Transverse colon (tissue), 4 donors: ENCODE measurements at regions not wholly inside any gene's neighbourhood (a gene's known extent, or its start where the extent isn't known, plus 50 kb on each side); places are given as distances from the start of the nearest gene placed in this dataset.
"Not testable (repeated sequence)": the region's sequence is repeated elsewhere in the genome, so short reads cannot be mapped to it uniquely, and the experiment has no call there.

ENCODE experiments used
- DNase-seq: peaks from one replicate; pipeline ENCODE4 v3.0.0-alpha.2; 2019
- H3K27ac ChIP-seq, 4 donors: fragments of 200-600 bp; sonication (generic); 2 replicates each; pipeline ENCODE4 v1.5.1; 2016 to 2018; ENCODE audit warnings: inconsistent platforms in 4 of 4
- H3K27me3 ChIP-seq: fragments of 200-600 bp; sonication (generic); 2 replicates; pipeline ENCODE4 v1.5.1; 2017; ENCODE audit warnings: inconsistent platforms
- H3K36me3 ChIP-seq, 4 donors: fragments of 200-600 bp; sonication (generic); 2 replicates each; pipeline ENCODE4 v1.5.1; 2017 to 2019; ENCODE audit warnings: inconsistent platforms in 4 of 4
- H3K4me1 ChIP-seq, 4 donors: fragments of 200-600 bp; sonication (generic); 2 replicates each; pipeline ENCODE4 v1.5.1; 2017 to 2020; ENCODE audit warnings: inconsistent platforms in 4 of 4
- H3K4me3 ChIP-seq, 4 donors: fragments of 200-600 bp; sonication (generic); 1 replicate in 1 of 4; 2 replicates in 3 of 4; pipeline versions ENCODE4 v1.5.1 to v1.6.1; 2017 to 2019; ENCODE audit warnings: inconsistent platforms in 4 of 4
- H3K9me3 ChIP-seq, 2 donors: fragments of 200-600 bp; sonication (generic); 2 replicates each; pipeline ENCODE4 v1.5.1; 2017 to 2019; ENCODE audit warnings: inconsistent platforms in 2 of 2
- EP300 ChIP-seq: sonication (generic); formaldehyde crosslinking; IDR thresholded peaks from one replicate; pipeline ENCODE4 v1.6.1; 2017; ENCODE audit warnings: antibody characterized with exemption, low read depth
- POLR2A ChIP-seq: fragments of 450-650 bp; IDR thresholded peaks from one replicate; pipeline ENCODE4 v1.6.1; 2016; ENCODE audit warnings: antibody characterized with exemption, mild to moderate bottlenecking, moderate library complexity
- POLR2AphosphoS5 ChIP-seq, 3 donors: sonication (generic); formaldehyde crosslinking; IDR thresholded peaks; one replicate each; pipeline ENCODE4 v1.6.1; 2016; ENCODE audit warnings: antibody characterized with exemption in 3 of 3
- WGBS, 2 donors: methylation state at CpG; one replicate each; pipeline ENCODE4 v1.1.5; 2018; ENCODE audit warnings: low coverage in 1 of 2; 5-methylcytosine and 5-hydroxymethylcytosine counted together
- in situ Hi-C, 4 donors: fragments of 200-750 bp; cut with MboI; loops; one replicate each; pipeline versions ENCODE4 v1.15.0 to v1.15.1; 2017; ENCODE audit warnings: low sequenced_read_pairs in 3 of 4, low pct_ligation_motif_present in 1 of 4, low pct_unique_long_range_greater_than_20kb in 1 of 4
- intact Hi-C: fragments of 100-400 bp; cut with DNase I; formaldehyde crosslinking; loops from one replicate; pipeline ENCODE4 v1.15.1; 2023; ENCODE audit warnings: low total_unique reads
- TF ChIP-seq, protein P1 (sequence below), 5 experiments: fragments of 200-600 bp in 3 of 5; fragments of 450-650 bp in 2 of 5; sonication (generic) in 3 of 5; IDR thresholded peaks; 1 replicate in 2 of 5; 2 replicates in 3 of 5; pipeline ENCODE4 v1.5.1; 2016 to 2017; ENCODE audit warnings: antibody characterized with exemption in 5 of 5, inconsistent platforms in 3 of 5, mild to moderate bottlenecking in 2 of 5, moderate library complexity in 1 of 5

DNA sequence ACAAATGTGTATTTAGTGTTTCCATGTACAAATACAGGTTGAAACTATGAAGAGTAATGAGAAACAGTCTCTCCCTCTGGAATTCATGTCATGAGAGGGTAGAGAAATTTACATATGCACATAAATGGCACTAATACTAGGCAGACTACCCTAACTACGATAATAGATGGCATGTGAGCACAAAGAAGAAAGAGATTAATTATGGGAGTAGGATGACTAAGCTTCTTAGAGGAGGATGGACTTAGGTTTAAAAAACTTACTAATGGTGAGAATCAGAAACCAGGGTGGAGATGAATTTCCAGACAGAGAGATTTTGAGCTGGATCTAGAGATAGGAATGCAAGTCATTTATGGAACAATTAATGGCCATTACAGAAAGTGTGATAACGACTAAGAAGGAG is 225.3 kb upstream of the HTR1E start:
- TF ChIP-seq POLR2AphosphoS5 (IDR thresholded peaks at IDR 0.05): no peak
- no peak for TF ChIP-seq EP300
- TF ChIP-seq, protein P1, sequence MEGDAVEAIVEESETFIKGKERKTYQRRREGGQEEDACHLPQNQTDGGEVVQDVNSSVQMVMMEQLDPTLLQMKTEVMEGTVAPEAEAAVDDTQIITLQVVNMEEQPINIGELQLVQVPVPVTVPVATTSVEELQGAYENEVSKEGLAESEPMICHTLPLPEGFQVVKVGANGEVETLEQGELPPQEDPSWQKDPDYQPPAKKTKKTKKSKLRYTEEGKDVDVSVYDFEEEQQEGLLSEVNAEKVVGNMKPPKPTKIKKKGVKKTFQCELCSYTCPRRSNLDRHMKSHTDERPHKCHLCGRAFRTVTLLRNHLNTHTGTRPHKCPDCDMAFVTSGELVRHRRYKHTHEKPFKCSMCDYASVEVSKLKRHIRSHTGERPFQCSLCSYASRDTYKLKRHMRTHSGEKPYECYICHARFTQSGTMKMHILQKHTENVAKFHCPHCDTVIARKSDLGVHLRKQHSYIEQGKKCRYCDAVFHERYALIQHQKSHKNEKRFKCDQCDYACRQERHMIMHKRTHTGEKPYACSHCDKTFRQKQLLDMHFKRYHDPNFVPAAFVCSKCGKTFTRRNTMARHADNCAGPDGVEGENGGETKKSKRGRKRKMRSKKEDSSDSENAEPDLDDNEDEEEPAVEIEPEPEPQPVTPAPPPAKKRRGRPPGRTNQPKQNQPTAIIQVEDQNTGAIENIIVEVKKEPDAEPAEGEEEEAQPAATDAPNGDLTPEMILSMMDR (IDR thresholded peaks at IDR 0.05): no peak
- TF ChIP-seq POLR2A: no peak
- in situ Hi-C loops: no loop called here
- H3K27ac ChIP-seq: no peak overlapping the region
- intact Hi-C loops: no loop called here
- H3K4me3 ChIP-seq: no peak overlapping the region
- H3K27me3 ChIP-seq: no peaks in the 10 kb centered on the region
- H3K4me1 ChIP-seq: no peaks in the 10 kb centered on the region
- WGBS, 2 donors: 0 to 34% methylated on average over 1 to 2 of the region's 2 CpGs
- H3K36me3 ChIP-seq: no peaks in the 10 kb centered on the region
- H3K9me3 ChIP-seq: no peaks in the 10 kb centered on the region
- DNase-seq: no peak

- Histone ChIP-seq H3K4me1 (no peaks in the 10 kb centered on the region), H3K36me3 (no peaks in the 10 kb centered on the region), H3K4me3 (no peak overlapping the region), H3K9me3 (no peaks in the 10 kb centered on the region), H3K27ac (no peak overlapping the region), H3K27me3 (no peaks in the 10 kb centered on the region)
- intact Hi-C loops: no loop called here
- in situ Hi-C loops: no loop called here
- WGBS, 2 donors: 35 to 40% methylated on average over 2 of the region's 2 CpGs
- TF ChIP-seq POLR2A (no peak), POLR2AphosphoS5 (IDR thresholded peaks at IDR 0.05) (no peak), EP300 (no peak)
- TF ChIP-seq, protein P1 (IDR thresholded peaks at IDR 0.05): no peak
- DNase-seq: no peak
These were observed 229.7 kb upstream of the HTR1E start for GRCh38 chr6:86707545-86708120.

- intact Hi-C loops: no loop called here
- H3K27ac ChIP-seq: no peak overlapping the region
- H3K36me3 ChIP-seq: no peaks in the 10 kb centered on the region
- no peak overlapping the region for H3K4me3 ChIP-seq
- in situ Hi-C loops: no loop called here
- TF ChIP-seq, protein P1 (IDR thresholded peaks at IDR 0.05): no peak
- TF ChIP-seq POLR2AphosphoS5 (IDR thresholded peaks at IDR 0.05) (no peak), POLR2A (no peak), EP300 (no peak)
- H3K9me3 ChIP-seq: no peaks in the 10 kb centered on the region
- no peak for DNase-seq
- no peaks in the 10 kb centered on the region for H3K27me3 ChIP-seq
- no peaks in the 10 kb centered on the region for H3K4me1 ChIP-seq
- WGBS, 2 donors: 76% methylated on average over 4 of the region's 4 CpGs; no CpG with 5 or more reads in 1 of the 2 donors
These were observed 230.9 kb upstream of the HTR1E start for GRCh38 chr6:86706449-86706848.

DNA sequence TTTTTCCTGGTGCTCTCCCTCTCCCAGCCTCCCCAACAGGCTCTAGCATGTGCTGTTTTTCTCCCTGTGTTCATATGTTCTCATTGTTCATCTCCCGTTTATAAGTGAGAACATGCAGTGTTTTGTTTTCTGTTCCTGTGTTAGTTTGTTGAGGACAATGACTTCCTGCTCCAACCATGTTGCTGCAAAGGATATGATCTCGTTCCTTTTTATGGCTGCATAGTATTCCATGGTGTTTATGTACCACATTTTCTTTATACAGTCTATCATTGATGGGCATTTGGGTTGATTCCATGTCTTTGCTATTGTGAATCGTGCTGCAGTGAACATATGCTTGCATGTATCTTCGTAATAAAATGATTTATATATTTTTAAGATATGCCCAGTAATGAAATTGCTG is 236.1 kb upstream of the HTR1E start:
- in situ Hi-C loops, H3K27ac ChIP-seq, H3K4me1 ChIP-seq, H3K9me3 ChIP-seq, H3K27me3 ChIP-seq, H3K4me3 ChIP-seq, DNase-seq, H3K36me3 ChIP-seq, intact Hi-C loops: not testable (repeated sequence)
- 70 to 78% methylated on average over 4 of the region's 4 CpGs for WGBS, 2 donors

DNA sequence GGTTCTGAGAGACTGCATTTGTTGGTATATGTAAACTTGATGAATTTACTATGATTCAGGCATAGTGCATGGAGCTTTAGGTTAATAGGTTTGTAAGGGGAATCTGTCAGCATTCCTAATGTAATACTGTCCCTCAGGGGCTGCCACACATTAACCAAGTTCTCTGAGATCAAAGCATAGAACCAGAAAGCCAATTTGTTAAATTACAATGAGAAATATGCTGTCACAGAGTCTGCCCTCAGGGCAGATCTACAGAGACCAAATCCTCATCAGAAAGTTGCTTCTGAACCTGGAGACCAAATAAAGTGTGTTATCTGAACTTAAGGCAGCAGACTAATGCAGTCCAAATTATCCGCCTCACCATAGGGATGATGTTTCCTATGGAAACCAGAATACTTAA is 250.8 kb upstream of the HTR1E start:
- H3K36me3 ChIP-seq: no peaks in the 10 kb centered on the region
- no peaks in the 10 kb centered on the region for H3K9me3 ChIP-seq
- DNase-seq: no peak
- H3K27me3 ChIP-seq: no peaks in the 10 kb centered on the region
- intact Hi-C loops: no loop called here
- in situ Hi-C loops: no loop called here
- 91% methylated on average over 1 of the region's 1 CpG; no CpG with 5 or more reads in 1 of the 2 donors for WGBS, 2 donors
- H3K4me3 ChIP-seq: no peak overlapping the region
- TF ChIP-seq POLR2A (no peak), EP300 (no peak), POLR2AphosphoS5 (IDR thresholded peaks at IDR 0.05) (no peak)
- TF ChIP-seq, protein P1 (IDR thresholded peaks at IDR 0.05): no peak
- no peaks in the 10 kb centered on the region for H3K4me1 ChIP-seq
- no peak overlapping the region for H3K27ac ChIP-seq
